Transverse colon (tissue), 4 donors: ENCODE measurements at regions not wholly inside any gene's neighbourhood (a gene's known extent, or its start where the extent isn't known, plus 50 kb on each side); places are given as distances from the start of the nearest gene placed in this dataset.

Experiments used
- POLR2A ChIP-seq: fragments of 450-650 bp; IDR thresholded peaks from one replicate; pipeline ENCODE4 v1.6.1; 2016; ENCODE audit warnings: antibody characterized with exemption, mild to moderate bottlenecking, moderate library complexity
- POLR2AphosphoS5 ChIP-seq, 3 donors: sonication (generic); formaldehyde crosslinking; IDR thresholded peaks; one replicate each; pipeline ENCODE4 v1.6.1; 2016; ENCODE audit warnings: antibody characterized with exemption in 3 of 3
- TF ChIP-seq, protein P1 (sequence below), 5 experiments: fragments of 200-600 bp in 3 of 5; fragments of 450-650 bp in 2 of 5; sonication (generic) in 3 of 5; IDR thresholded peaks; 1 replicate in 2 of 5; 2 replicates in 3 of 5; pipeline ENCODE4 v1.5.1; 2016 to 2017; ENCODE audit warnings: antibody characterized with exemption in 5 of 5, inconsistent platforms in 3 of 5, mild to moderate bottlenecking in 2 of 5, moderate library complexity in 1 of 5

GRCh38 chr17:55587608-55588139 lies 76.4 kb upstream of the SMIM36 start:
- no peak for TF ChIP-seq POLR2AphosphoS5 (IDR thresholded peaks at IDR 0.05)
- TF ChIP-seq, protein P1, sequence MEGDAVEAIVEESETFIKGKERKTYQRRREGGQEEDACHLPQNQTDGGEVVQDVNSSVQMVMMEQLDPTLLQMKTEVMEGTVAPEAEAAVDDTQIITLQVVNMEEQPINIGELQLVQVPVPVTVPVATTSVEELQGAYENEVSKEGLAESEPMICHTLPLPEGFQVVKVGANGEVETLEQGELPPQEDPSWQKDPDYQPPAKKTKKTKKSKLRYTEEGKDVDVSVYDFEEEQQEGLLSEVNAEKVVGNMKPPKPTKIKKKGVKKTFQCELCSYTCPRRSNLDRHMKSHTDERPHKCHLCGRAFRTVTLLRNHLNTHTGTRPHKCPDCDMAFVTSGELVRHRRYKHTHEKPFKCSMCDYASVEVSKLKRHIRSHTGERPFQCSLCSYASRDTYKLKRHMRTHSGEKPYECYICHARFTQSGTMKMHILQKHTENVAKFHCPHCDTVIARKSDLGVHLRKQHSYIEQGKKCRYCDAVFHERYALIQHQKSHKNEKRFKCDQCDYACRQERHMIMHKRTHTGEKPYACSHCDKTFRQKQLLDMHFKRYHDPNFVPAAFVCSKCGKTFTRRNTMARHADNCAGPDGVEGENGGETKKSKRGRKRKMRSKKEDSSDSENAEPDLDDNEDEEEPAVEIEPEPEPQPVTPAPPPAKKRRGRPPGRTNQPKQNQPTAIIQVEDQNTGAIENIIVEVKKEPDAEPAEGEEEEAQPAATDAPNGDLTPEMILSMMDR (IDR thresholded peaks at IDR 0.05) = no peak
- no peak for TF ChIP-seq POLR2A
